WTC11 (cell line): ENCODE measurements at regions not wholly inside any gene's neighbourhood (a gene's known extent, or its start where the extent isn't known, plus 50 kb on each side); places are given as distances from the start of the nearest gene placed in this dataset.

Experiments
- ATAC-seq: fragments of 200-7000 bp; cut with Tn5 transposase; 2 replicates; pipeline ENCODE4 v1.10.0; 2021; ENCODE audit warnings: mild to moderate bottlenecking, moderate library complexity
- CTCF ChIA-PET: fragments of 300-600 bp; sonication (Branson Sonifier 250); formaldehyde crosslinking; loops from one replicate; lab custom pipeline; 2021; ENCODE audit warnings: antibody characterized with exemption; lab: Charles Lee
- POLR2A ChIA-PET: fragments of 350-600 bp; sonication (Branson Sonifier 250); formaldehyde crosslinking; loops from one replicate; lab custom pipeline; 2021; ENCODE audit warnings: antibody characterized with exemption; lab: Charles Lee
- DNase-seq: peaks from one replicate; pipeline ENCODE4 v3.0.0; 2021; ENCODE audit warnings: low spot score
- H3K27ac Mint-ChIP-seq: 2 replicates; pipeline ENCODE4 v1.8.0; 2021; ENCODE audit warnings: mixed read lengths
- H3K27me3 Mint-ChIP-seq: 2 replicates; pipeline ENCODE4 v1.8.0; 2021; ENCODE audit warnings: low read depth, mild to moderate bottlenecking, moderate library complexity, mixed read lengths
- H3K36me3 Mint-ChIP-seq: 2 replicates; pipeline ENCODE4 v1.8.0; 2021; ENCODE audit warnings: mixed read lengths
- H3K4me1 Mint-ChIP-seq: 2 replicates; pipeline ENCODE4 v1.8.0; 2022; ENCODE audit warnings: mixed read lengths
- H3K4me3 Mint-ChIP-seq: 2 replicates; pipeline ENCODE4 v1.8.0; 2021; ENCODE audit warnings: mild to moderate bottlenecking, moderate library complexity, mixed read lengths
- H3K9me3 Mint-ChIP-seq: 2 replicates; pipeline ENCODE4 v1.8.0; 2021; ENCODE audit warnings: mixed read lengths
- CTCF ChIP-seq: fragments of 200-600 bp; IDR thresholded peaks from 2 replicates; pipeline ENCODE4 v1.8.0; 2022; ENCODE audit warnings: antibody characterized with exemption
- E2F5 ChIP-seq: sonication (generic); formaldehyde crosslinking; IDR thresholded peaks from 2 replicates; pipeline ENCODE4 v1.8.1; 2022; ENCODE audit warnings: mild to moderate bottlenecking, moderate library complexity, missing genetic modification reagents
- EMX1 ChIP-seq: fragments of 250-450 bp; sonication (Bioruptor Pico); IDR thresholded peaks from 2 replicates; pipeline ENCODE4 v1.8.0; 2021; ENCODE audit warnings: mild to moderate bottlenecking
- FOXP4 ChIP-seq: sonication (generic); formaldehyde crosslinking; IDR thresholded peaks from 2 replicates; pipeline ENCODE4 v1.8.0; 2022; ENCODE audit warnings: mild to moderate bottlenecking, missing genetic modification reagents
- HMGXB4 ChIP-seq: sonication (generic); formaldehyde crosslinking; IDR thresholded peaks from 2 replicates; pipeline ENCODE4 v1.8.1; 2023; ENCODE audit warnings: mild to moderate bottlenecking, moderate library complexity, missing genetic modification reagents
- JAZF1 ChIP-seq: fragments of 250-450 bp; sonication (Bioruptor Pico); IDR thresholded peaks from 2 replicates; pipeline ENCODE4 v1.9.0; 2021; ENCODE audit warnings: moderate library complexity, mild to moderate bottlenecking, inconsistent platforms
- KAT7 ChIP-seq: sonication (generic); formaldehyde crosslinking; IDR thresholded peaks from 2 replicates; pipeline ENCODE4 v1.8.1; 2023; ENCODE audit warnings: missing genetic modification reagents, mild to moderate bottlenecking, borderline replicate concordance
- MAX ChIP-seq: sonication (generic); formaldehyde crosslinking; IDR thresholded peaks from 2 replicates; pipeline ENCODE4 v1.8.0; 2022; ENCODE audit warnings: mild to moderate bottlenecking, missing genetic modification reagents
- MYBL2 ChIP-seq: sonication (generic); formaldehyde crosslinking; IDR thresholded peaks from 2 replicates; pipeline ENCODE4 v1.8.1; 2023; ENCODE audit warnings: mild to moderate bottlenecking, moderate library complexity, missing genetic modification reagents
- NFATC4 ChIP-seq: fragments of 250-450 bp; sonication (Bioruptor Pico); IDR thresholded peaks from 2 replicates; pipeline ENCODE4 v1.9.0; 2021; ENCODE audit warnings: mild to moderate bottlenecking
- NFE2L1 ChIP-seq: sonication (generic); formaldehyde crosslinking; IDR thresholded peaks from 2 replicates; pipeline ENCODE4 v1.8.1; 2023; ENCODE audit warnings: missing genetic modification reagents
- NR3C1 ChIP-seq: sonication (generic); formaldehyde crosslinking; conservative IDR thresholded peaks from 2 replicates; pipeline ENCODE4 v1.8.1; 2023; ENCODE audit warnings: low read depth, mild to moderate bottlenecking, missing genetic modification reagents
- PRRX2 ChIP-seq: fragments of 250-450 bp; sonication (Bioruptor Pico); IDR thresholded peaks from 2 replicates; pipeline ENCODE4 v1.8.0; 2021; ENCODE audit warnings: mild to moderate bottlenecking
- SMAD3 ChIP-seq: sonication (generic); formaldehyde crosslinking; IDR thresholded peaks from 2 replicates; pipeline ENCODE4 v1.8.0; 2022; ENCODE audit warnings: missing genetic modification reagents, mild to moderate bottlenecking, borderline replicate concordance
- SP1 ChIP-seq: sonication (generic); formaldehyde crosslinking; conservative IDR thresholded peaks from 2 replicates; pipeline ENCODE4 v1.8.1; 2022; ENCODE audit warnings: missing genetic modification reagents
- STAT6 ChIP-seq: sonication (generic); formaldehyde crosslinking; conservative IDR thresholded peaks from 2 replicates; pipeline ENCODE4 v1.8.1; 2023; ENCODE audit warnings: mild to moderate bottlenecking, low read depth, missing genetic modification reagents, moderate library complexity
- TEAD4 ChIP-seq: sonication (generic); formaldehyde crosslinking; IDR thresholded peaks from 2 replicates; pipeline ENCODE4 v1.8.0; 2022; ENCODE audit warnings: mild to moderate bottlenecking, missing genetic modification reagents
- TP53 ChIP-seq: sonication (generic); formaldehyde crosslinking; IDR thresholded peaks from 2 replicates; pipeline ENCODE4 v1.8.1; 2023; ENCODE audit warnings: mild to moderate bottlenecking, missing genetic modification reagents
- ZNF396 ChIP-seq: fragments of 250-450 bp; sonication (Bioruptor Pico); IDR thresholded peaks from 2 replicates; pipeline ENCODE4 v1.8.0; 2021; ENCODE audit warnings: mild to moderate bottlenecking, moderate library complexity, borderline replicate concordance
- ZNF423 ChIP-seq: fragments of 250-450 bp; sonication (Bioruptor Pico); IDR thresholded peaks from 2 replicates; pipeline ENCODE4 v2.1.2; 2022; ENCODE audit warnings: mild to moderate bottlenecking, moderate library complexity
- ZNF532 ChIP-seq: fragments of 250-450 bp; sonication (Bioruptor Pico); IDR thresholded peaks from 2 replicates; pipeline ENCODE4 v1.9.0; 2021; ENCODE audit warnings: mild to moderate bottlenecking, borderline replicate concordance

- TF ChIP-seq ZNF423 (CRISPR knock-in tag) (no peak), NFE2L1 (CRISPR knock-in tag) (no peak), NFATC4 (CRISPR knock-in tag) (no peak), MAX (no peak), HMGXB4 (CRISPR knock-in tag) (no peak), KAT7 (CRISPR knock-in tag) (no peak), MYBL2 (no peak), SP1 (CRISPR knock-in tag) (no peak), TEAD4 (CRISPR knock-in tag) (no peak), STAT6 (CRISPR knock-in tag) (no peak), CTCF (no peak), E2F5 (CRISPR knock-in tag) (no peak), PRRX2 (CRISPR knock-in tag) (no peak), ZNF532 (CRISPR knock-in tag) (no peak), NR3C1 (no peak)
- no peaks in the 10 kb centered on the region for H3K27me3 Mint-ChIP-seq
- no peaks in the 10 kb centered on the region for H3K36me3 Mint-ChIP-seq
- ATAC-seq = no peak
- no peak for DNase-seq
- POLR2A ChIA-PET = no interaction called here
- H3K4me1 Mint-ChIP-seq = peaks cover 34% of the 10 kb centered on the region
- no peak overlapping the region for H3K27ac Mint-ChIP-seq
- H3K4me3 Mint-ChIP-seq = no peak overlapping the region
- H3K9me3 Mint-ChIP-seq = no peaks in the 10 kb centered on the region
- CTCF ChIA-PET = no interaction called here
Measured at GRCh38 chr5:100641833-100642232, 106.7 kb downstream of the FAM174A start.

- ATAC-seq = no peak
- Mint-ChIP-seq H3K4me1 (peaks cover 44% of the 10 kb centered on the region), H3K9me3 (no peaks in the 10 kb centered on the region), H3K4me3 (no peak overlapping the region), H3K27ac (peak overlapping the region; percentile 49; the same call in 1 of the 2 replicates), H3K36me3 (no peaks in the 10 kb centered on the region), H3K27me3 (no peaks in the 10 kb centered on the region)
- no peak for DNase-seq
- POLR2A ChIA-PET = interaction anchor here (0.6 kb wide), 1 partner anchor 189 kb away, joined by 3 read pairs; no protein-coding TSS in a partner anchor
- CTCF ChIA-PET = no interaction called here
- TF ChIP-seq JAZF1 (CRISPR knock-in tag) = no peak
- no peak for TF ChIP-seq FOXP4
- TF ChIP-seq SMAD3 (CRISPR knock-in tag) = no peak
- TF ChIP-seq EMX1 (CRISPR knock-in tag) = no peak
- TF ChIP-seq TP53 (CRISPR knock-in tag) = no peak
- TF ChIP-seq HMGXB4 (CRISPR knock-in tag) = no peak
- no peak for TF ChIP-seq ZNF396 (CRISPR knock-in tag)
Measured at GRCh38 chr5:100643473-100643872, 108.3 kb downstream of the FAM174A start.
